GM12891 (cell line): ENCODE measurements at regions not wholly inside any gene's neighbourhood (a gene's known extent, or its start where the extent isn't known, plus 50 kb on each side); places are given as distances from the start of the nearest gene placed in this dataset.

Experiments used
- POLR2A ChIP-seq: IDR thresholded peaks from 2 replicates; pipeline ENCODE4 v1.6.1; 2011; ENCODE audit warnings: low read depth, low read length, control low read depth
- POLR2AphosphoS5 ChIP-seq: IDR thresholded peaks from 2 replicates; pipeline ENCODE4 v1.6.1; 2011; ENCODE audit warnings: low read depth, low read length, control low read depth
- POU2F2 ChIP-seq: IDR thresholded peaks from 2 replicates; pipeline ENCODE4 v1.6.1; 2011; ENCODE audit warnings: low read depth, mild to moderate bottlenecking, control low read depth, low read length, moderate library complexity
- SPI1 ChIP-seq: IDR thresholded peaks from 2 replicates; pipeline ENCODE4 v1.6.1; 2011; ENCODE audit warnings: low read depth, low read length, control low read depth
- TAF1 ChIP-seq: IDR thresholded peaks from 2 replicates; pipeline ENCODE4 v1.6.1; 2011; ENCODE audit warnings: low read depth, low read length, control low read depth

DNA sequence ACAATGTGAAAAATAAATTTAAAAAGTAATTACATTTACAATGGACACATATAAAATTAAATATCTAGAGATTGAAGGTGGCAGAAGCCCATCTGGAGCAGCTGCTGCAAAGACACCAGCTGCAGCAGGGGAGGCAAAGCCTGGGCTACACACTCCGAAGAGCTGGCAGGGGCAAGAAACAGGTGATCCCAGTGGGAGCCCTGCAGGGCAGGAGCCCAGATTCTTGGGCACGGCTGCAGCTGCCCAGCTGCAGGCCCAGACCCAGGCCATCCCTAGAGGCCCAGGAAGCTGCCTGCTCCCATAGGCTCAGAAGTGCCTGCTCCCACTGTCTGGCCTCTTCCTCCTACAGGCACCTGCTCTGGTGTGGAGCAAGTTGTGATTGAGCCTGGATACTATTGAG lies 1547.9 kb upstream of the SPRY2 start:
- TF ChIP-seq POLR2A (no peak), SPI1 (no peak), POU2F2 (no peak), POLR2AphosphoS5 (no peak), TAF1 (no peak)
